Stimulated activated CD4-positive, alpha-beta T cell treated with anti-CD3 and anti-CD28 coated beads, Interleukin-1b, Interleukin-23, amount 100 ng/mL, for 24 hours (primary cell): ENCODE measurements at regions not wholly inside any gene's neighbourhood (a gene's known extent, or its start where the extent isn't known, plus 50 kb on each side); places are given as distances from the start of the nearest gene placed in this dataset.

Source experiments
- DNase-seq, 4 experiments: peaks; one replicate each; pipeline ENCODE4 v3.0.0-alpha.2; 2020; ENCODE audit warnings: low read depth in 4 of 4, low spot score in 1 of 4

DNA sequence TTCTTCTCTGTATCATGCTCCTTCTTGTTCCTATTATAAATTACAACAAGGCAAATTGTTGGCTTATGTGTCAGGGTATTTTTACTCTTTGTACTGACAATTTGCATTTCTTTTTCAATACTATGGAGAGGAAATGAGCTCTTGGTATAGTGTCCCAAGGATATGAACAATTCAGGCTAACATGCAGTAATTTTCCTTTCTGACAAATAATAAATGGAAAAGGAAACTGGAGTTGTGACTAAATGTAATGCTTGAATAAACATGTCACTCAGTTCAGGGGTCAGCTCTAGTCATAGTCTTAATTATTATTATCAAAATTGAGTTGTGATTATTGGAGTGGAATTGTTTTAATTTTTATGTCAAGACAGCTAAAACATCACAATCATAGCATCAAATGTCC is 256.0 kb upstream of the ZPLD1 start:
- no peak for DNase-seq

DNA sequence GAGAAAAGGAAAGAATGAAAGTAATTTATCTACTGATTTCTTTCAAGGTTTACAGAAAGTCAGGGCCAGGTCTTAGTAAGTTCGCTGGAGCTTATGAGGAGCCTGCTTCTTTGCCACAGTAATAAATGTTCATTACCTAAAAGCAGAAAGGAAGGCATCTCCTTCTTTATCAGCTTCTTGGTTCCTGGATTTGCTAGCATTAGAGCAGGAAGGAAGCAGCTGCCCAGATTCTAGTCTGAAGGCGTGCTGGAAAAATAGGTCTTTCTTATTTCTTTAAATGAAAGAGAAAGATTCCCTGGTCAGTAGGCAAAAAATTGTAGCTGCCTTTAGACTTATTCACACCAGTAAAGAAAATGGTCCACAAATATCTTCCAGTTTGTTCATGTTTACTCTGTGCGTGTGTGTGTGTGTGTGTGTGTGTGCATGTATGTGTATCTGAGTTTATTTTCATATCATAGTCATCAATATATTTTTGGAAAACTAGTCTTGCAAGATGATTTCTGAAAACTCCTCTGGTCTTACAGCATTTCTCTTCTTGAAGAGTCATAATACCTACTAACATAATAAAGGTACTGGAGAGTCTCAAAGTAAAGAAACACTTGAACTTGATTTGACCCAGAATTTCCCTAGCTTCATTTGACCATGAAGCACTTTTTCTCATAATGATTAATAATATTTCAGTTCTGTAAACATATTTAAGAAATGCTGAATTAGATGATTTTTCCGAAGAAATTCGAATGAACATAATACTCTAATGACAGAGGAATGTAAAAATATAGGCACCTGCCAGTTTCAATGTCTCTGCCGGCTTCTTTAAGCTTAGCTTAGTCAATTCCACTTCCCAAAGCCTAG is 255.3 kb upstream of the ZPLD1 start:
- no peak for DNase-seq

DNA sequence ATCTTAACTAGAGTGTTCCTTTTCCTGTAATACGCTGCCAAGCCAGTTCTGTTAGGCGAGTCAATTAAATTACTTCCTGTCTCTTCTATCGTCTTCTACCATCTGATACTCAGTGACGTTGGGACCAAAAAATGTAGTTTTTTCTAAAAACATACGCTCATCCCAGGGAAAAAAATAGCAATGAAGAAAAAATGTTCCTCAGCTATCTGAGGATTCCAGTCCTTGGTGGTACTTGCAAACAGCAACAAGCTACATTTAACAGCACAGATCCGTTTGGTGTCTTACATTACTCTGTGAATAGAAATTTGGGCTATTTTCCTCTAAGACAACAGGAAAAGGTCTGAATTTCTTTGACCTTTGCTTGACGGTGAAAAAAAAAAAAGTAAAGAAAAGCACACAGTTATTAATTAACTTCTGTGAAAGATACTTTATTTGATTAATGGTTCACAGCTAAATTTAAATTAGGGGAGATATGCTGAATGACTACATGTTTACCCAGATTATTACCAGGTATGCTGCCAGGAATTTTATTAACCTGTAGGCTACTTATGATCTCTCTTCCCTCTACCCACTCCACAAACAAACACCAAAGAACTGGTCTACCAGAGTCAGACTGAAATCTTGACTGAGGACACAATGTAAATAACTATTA is 254.4 kb upstream of the ZPLD1 start:
- no peak for DNase-seq

DNA sequence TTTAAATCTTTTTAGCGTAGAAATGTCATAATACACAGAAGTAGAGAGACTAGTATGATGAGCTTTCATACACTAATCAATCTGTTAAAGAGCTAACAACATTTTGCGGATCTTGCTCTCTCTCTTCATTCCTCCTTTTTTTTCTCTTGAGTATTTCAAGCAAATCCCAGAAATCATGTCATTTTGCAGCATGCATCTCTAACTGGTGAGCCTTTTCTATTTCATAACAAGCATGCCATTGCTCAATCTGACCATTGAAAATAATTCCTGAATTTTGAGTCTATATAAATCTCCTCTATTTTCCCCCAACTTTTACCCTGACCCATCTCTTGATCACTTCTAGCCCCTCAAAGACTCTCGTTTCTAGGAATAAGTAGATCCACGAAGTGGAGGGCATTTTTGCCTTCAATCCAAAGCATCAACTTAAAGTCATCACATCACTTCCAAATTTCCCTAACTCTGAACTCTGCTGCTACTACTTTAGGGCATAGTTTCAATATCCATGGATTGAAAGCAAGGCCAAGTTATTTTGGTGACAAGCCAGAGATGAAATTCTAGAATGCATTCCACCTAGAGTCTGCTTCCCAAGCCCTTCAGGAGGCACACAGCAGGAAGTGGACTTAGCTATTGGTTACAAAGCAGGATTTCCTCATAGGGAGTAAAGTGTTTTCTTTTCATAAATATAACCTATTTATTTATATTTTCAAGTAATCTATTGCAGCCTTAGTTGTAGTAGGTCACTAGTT is 253.5 kb upstream of the ZPLD1 start:
- no peak for DNase-seq

DNA sequence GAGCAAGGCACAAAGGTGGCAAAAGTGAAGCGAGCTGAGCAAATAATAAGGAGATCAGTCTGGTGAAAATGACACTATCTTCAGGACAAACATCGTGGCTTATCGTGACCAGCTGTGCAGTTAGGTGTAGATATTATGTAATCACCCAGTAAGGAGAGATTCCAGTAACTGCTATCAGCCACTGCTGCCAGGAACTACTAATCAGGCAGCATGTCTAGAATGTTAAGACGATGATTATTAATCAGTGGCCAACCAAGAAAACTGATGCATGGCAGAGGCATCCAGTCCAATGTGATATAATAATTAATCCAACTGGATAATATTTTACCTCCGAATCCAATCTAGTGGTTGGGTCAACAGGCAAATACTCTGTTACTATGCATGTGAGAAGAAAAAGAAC is 252.7 kb upstream of the ZPLD1 start:
- DNase-seq, result no peak

DNA sequence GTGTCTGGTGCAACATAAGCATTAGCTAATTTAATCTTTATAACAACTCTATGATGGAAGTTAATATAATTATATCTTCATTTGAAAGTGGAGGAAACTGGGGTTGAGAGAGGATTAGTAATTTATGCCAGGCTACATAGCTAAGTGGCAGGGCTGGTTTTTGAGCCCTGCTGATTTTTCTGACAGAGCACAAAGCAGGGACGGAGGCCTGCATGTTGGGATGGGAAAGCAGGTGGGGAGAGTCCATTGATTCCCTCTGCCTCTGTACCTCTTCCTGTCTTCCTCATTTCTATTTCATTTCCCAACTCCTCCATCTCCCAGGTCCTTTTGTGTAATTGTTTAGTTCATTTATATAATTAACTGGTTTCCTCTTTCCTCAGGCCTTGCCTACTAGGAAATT is 251.6 kb upstream of the ZPLD1 start:
- DNase-seq, result no peak

DNA sequence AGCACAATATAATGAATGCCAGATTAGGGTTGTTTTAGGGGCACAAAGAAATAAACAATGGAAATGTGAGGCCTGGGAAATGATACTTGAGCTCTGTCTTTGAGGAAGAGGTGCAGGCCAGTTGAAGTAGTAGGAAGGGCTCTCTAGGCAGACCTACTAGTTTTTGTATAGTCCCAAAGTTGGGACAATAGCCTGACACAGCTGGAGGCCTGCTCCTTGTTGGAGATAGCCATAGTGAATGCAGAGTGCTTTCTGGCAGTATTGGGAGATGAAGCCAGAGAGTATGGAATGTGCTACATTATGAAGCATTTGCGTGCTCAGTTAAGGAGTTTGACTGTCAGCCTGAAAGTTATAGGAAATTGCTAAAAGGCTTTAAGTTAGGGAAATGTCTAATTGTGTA is 251.2 kb upstream of the ZPLD1 start:
- no peak for DNase-seq

DNA sequence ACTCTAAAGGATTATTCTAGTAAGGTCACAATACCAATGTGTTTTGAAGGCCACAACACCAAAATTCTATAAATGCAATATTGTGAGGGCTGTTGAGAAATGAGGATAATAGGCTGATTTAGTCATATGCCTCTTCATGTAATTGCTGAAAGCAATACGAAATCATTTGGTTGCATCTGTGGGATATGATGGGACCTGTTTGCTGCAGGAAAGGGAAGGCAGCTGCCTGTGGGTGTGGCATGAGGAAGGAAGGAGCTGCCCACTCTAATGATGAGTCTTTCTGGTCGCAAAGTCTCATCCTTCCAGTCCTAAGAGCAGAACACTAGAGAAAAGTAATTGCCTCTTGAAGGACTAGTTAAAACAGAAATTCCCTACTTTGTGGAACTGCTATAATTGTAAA is 245.3 kb upstream of the ZPLD1 start:
- no peak for DNase-seq

DNA sequence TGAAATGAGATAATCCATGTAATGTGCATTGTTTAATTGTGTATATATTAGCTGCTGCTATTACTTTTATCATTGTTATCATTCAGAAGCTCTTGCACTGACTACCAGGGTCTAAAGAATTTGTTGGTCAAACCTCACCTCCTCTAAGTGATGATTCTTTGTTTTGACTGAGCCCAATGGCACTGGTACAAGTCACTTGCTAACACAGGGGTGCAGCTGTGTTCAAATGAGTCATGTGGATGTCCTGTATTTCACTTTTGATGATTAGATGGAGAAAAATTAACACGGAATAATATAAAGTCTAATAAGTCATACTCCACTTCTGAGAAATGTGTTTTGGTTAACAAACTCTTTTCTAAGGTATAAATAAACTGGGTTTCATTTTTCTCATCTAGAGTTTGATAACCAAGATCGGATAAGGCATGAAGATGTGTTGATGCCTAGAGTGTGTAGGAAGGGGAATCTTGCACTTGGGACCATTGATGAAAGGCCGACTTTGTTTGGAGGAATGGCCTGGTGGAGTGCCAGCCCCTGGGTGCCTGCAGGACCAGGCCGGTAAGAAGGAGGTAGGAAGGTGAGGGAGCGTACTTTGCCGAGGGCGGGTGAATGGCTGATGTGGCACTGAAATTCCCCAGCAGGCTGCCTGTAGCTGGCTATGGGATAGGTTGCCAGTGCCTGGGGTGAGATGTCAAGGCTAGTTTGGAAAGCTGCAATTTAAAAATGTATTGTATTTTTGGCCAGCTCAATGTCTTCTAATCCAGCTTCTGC is 244.7 kb upstream of the ZPLD1 start:
- no peak for DNase-seq

DNA sequence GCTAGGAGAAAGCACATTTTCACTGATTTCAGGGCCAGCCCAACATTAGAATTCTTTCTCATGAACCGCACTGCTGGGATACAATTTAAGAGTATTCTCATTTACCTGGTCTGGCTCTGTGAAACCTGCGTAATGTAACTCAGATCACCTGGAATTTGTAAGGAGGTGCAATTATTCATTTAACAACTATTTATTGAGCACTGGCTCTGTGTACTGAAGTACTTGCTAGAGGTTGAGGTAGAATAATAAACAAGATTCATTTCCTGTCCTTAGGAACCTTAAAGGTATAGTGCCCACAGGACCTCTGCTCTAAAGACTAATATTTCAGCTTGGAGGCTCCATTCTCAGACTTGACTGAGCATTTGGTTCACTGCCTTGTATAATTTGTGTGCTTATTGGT is 242.2 kb upstream of the ZPLD1 start:
- no peak for DNase-seq

DNA sequence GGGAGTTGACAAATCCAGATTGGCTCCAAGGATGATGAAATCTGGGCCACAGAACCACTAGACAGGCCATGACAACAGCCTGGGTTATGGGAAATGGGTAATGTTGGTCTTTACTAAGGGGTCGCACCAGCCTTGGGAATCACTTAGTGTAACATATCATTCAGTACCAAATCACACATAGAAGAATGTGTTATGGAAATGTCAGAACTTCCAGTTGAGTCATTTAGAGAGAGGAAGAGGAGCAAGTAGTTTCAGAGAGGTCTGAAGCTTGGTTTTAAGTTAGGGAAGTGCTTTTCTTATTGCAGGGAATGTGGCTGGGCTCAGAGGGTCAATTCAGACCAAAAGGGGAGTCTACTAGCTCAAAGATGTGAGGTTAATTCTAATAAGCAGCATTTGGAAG is 241.6 kb upstream of the ZPLD1 start:
- no peak for DNase-seq

DNA sequence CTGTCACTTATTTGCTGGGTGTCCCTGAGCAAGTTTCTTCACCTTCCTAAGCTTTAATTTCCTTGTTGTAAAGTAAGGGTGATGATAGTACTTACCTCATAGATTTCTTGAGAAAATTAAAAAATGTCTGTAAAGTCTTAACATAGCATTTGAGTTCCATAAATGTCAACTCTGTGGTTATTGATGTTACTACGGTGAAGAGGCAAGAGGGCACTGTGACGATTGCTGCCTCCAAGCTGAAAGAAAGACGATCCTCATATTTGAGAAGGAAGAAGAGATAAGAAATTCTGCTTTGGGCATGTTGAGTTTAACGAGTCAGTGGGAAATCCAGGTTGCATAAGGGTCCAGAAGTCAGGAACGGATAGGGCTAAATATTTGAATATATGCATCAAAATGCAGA is 240.8 kb upstream of the ZPLD1 start:
- no peak for DNase-seq

DNA sequence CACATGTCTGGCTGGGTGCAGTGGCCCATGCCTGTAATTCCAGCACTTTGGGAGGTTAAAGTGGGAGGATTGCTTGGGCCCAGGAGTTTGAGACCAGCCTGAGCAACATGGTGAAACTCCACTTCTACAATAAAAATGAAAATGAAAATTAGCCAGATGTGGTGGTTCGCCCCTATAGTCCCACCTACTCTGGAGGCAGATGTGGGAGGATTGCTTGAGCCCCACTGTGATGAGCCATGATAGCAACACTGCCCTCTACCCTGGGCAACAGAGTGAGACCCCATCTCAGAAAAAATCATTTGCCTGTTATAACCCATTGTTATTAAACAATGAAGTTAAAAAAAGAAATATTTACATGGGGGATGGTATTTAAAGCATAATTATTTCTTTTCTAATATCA is 240.1 kb upstream of the ZPLD1 start:
- no peak for DNase-seq

DNA sequence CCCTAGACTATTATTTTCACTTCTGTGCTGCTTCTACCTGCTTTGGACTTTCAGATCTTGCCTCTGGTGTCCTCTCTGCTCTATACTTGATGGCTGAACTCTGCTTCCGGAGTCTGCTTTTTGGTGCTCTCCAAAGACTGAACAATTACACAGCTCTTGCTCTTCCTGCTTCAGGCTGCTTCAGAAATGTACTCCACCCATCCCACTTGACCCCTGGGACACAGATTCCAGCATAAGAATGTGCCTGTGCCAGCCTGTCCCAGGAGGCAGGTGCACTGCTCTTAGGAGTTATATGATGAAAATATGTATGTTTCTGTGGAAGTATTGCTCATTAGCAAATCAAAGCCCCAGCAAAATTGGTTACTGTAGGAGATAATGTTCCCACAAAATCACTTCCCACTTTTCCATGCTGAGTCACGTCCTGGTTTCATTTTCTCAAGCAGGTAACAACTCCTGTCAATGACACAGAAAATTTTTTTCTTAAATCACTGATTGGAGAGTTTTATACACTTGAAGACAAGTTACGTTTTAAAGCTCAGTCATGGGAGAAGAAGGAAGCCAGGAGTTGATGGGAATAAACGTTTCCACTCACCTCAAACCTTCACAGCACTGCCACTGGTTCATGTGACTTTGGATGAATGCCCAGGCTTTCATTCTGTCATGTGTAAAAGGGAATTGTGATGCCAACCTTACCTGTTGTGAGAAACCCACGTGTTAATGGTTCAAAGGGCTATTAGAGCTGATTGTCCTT is 239.4 kb upstream of the ZPLD1 start:
- no peak for DNase-seq

DNA sequence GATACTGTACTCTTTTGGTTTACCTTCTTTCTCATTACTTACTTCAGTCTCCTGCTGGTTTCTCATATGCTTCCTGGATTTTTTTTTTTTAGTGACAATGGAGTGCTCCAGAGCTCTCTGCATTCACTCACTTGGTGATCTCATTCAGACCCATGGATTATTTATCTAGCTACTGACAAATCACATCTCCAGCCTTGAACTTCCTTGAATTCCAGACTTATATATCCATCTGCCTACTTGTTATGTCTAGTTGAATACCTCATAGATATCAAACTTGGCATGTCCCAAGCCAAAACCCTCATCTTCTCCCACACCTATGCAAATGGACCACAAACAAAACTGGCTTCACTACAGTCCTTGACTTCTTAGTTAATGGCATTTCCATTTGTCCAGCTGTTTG is 234.7 kb upstream of the ZPLD1 start:
- DNase-seq, result no peak

DNA sequence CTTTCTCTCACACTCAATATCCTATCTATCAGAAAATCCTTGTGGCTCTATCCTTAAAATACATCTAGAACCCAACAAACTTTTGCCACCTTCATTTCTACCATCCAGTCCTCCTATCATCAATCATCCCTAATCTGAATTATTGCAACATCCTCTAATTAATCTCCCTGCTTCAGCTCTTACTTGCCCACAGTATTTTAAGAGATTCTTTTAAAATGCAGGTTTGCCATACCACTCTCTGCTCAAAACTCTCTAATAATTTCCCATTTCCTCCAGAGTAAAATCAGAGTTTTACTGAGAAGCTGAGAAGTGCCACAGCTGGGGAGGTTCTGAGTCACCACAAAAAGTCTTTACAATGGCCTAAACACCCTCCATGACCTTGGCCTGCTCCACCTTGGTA is 234.3 kb upstream of the ZPLD1 start:
- no peak for DNase-seq

DNA sequence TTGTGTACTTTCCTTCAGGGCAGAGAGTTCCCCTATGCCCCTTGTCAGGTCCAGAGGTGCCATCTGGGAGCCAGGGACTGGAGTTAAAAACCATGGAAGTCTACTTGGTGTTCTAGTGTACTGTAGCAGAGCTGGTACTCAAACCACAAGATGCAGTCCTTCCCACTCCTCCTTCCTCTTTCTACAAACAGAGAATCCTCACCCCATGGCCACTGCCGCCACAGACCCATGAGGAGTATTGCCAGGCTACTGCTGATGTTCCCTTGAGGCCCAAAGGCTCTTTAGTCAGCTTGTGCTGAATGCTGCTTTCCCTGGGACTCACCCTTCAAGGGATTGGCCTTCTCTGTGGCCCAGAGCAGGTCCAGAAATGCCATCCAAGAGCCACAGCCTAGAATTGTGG is 229.2 kb upstream of the ZPLD1 start:
- DNase-seq, result no peak

DNA sequence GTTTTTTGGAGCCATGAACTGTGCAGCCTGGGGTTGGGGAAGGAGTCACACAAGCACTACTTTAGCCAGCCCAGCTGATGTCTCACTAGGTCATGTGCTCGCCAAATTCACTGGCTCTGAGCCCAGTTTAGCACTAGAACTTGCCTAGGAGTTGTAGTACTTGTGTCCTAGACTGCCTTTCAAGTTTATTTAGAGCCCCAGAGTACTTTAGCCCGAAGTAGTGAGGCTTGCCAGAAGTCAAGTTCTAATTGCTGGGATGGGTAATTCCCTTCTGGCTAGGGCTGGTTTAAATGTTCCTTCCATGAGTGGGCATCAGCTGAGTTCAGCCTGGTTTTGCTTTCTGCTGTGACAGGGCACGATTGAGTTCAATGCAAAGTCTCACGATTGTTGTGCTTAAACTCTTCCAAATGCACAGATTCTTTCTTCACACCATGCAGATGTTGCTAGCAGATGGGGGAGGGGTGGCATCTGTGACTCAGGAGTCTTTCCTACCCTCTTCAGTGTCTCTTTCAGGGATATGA is 228.2 kb upstream of the ZPLD1 start:
- no peak for DNase-seq

DNA sequence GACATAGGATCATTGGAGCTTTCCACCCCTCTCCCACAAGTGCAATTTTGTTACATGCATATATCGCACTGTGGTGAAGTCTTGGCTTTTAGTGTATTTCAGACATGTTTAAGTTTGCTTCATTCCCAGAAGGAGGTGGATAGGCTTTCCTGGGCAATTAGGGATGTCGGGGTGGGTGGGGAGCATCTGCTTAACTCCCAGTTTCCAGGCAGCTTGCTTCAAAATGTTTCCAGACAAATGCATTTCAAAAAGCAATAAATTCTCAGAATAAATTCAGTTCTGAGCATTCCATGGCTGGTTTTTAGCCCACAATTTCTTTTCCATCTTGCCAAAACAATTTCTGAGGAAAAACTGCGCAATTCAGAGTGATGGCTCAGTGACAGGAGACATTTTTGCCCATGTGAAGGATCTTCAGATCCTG is 227.7 kb upstream of the ZPLD1 start:
- DNase-seq, result no peak

DNA sequence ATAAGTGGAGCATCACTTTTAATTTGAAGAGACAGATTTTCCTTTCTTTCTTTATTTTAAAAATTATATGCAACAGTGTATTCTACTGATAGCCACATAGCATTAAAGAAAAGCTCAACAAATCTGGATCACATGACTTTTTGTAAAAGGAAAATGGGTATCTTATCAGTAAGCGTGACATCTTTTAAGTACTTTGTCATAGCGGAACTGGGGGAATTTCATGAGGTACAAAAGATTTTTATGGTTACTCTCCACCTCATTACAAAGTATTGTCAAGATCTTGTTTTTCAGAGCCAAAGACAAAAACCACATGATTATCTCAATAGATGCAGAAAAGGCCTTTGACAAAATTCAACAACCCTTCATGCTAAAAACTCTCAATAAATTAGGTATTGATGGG is 219.6 kb upstream of the ZPLD1 start:
- DNase-seq, result no peak

DNA sequence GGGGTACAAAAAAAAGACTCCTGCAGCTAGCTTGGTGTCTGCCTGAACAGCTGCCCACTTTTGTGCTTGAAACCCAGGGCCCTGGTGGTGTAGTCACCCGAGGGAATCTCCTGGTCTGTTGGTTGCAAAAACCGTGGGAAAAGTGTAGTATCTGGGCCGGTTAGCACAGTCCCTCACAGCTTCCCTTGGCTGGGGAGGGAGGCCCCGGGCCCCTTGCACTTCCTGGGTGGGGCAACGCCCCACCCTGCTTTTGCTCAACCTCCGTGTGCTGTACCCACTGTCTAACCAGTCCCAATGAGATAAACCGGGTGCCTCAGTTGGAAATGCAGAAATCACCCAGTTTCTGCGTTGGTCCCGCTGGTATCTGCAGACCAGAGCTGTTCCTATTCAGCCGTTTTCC is 211.7 kb upstream of the ZPLD1 start:
- no peak for DNase-seq
